NB4 (cell line): ENCODE measurements at regions not wholly inside any gene's neighbourhood (a gene's known extent, or its start where the extent isn't known, plus 50 kb on each side); places are given as distances from the start of the nearest gene placed in this dataset.

Source experiments
- DNase-seq: peaks from one replicate; pipeline ENCODE4 v3.0.0; 2010; ENCODE audit warnings: low read depth
- H3K4me3 ChIP-seq: one replicate; pipeline ENCODE4 v1.5.1; 2011; ENCODE audit warnings: mild to moderate bottlenecking, low read depth, low read length, moderate library complexity
- MAX ChIP-seq: IDR thresholded peaks from 2 replicates; pipeline ENCODE4 v1.6.1; 2011; ENCODE audit warnings: low read depth, low read length
- MYC ChIP-seq: IDR thresholded peaks from 2 replicates; pipeline ENCODE4 v1.6.1; 2011; ENCODE audit warnings: low read depth, low read length
- POLR2A ChIP-seq: IDR thresholded peaks from 2 replicates; pipeline ENCODE4 v1.6.1; 2011; ENCODE audit warnings: mild to moderate bottlenecking; ENCODE audit not compliant: insufficient read length; ENCODE audit errors: extremely low read depth
- TF ChIP-seq, protein P1 (sequence below): IDR thresholded peaks from one replicate; pipeline ENCODE4 v1.5.1; 2012; ENCODE audit warnings: low read depth, low read length

GRCh38 chr10:125333209-125333591 is 172.8 kb upstream of the CTBP2 start:
- TF ChIP-seq MAX (no peak), POLR2A (no peak), MYC (no peak)
- TF ChIP-seq, protein P1, sequence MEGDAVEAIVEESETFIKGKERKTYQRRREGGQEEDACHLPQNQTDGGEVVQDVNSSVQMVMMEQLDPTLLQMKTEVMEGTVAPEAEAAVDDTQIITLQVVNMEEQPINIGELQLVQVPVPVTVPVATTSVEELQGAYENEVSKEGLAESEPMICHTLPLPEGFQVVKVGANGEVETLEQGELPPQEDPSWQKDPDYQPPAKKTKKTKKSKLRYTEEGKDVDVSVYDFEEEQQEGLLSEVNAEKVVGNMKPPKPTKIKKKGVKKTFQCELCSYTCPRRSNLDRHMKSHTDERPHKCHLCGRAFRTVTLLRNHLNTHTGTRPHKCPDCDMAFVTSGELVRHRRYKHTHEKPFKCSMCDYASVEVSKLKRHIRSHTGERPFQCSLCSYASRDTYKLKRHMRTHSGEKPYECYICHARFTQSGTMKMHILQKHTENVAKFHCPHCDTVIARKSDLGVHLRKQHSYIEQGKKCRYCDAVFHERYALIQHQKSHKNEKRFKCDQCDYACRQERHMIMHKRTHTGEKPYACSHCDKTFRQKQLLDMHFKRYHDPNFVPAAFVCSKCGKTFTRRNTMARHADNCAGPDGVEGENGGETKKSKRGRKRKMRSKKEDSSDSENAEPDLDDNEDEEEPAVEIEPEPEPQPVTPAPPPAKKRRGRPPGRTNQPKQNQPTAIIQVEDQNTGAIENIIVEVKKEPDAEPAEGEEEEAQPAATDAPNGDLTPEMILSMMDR = no peak
- no peak for DNase-seq
- no peak overlapping the region for H3K4me3 ChIP-seq

DNA sequence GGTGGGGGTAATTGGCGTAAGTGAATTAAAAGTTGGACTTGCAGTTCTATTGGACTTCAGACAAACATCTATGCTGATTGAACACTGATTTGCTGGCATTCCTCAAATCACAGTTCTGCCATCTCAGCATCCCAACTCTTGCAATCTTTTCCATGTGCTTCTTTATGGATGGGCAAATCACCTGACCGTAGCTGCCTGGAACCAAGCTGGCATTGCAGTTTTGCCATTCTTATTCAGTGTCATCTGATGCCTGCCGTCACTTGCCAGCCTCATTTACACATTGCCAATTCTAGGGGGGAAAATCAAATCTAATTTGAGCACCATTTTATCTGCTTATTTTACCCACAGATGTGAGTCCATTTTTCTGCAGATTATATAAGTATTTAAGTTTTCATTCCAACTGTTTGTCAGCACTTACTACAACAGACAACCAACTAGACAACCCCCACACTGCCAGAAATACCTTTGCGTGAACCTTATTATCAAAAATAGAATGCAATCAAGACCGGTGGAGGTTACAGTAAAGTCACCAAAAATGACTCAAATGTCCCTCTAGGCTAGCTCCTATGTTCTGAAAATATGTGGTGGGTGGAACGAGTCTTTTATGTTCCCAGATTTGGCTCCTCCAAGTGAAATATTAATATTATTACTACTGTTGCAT is 172.3 kb upstream of the CTBP2 start:
- DNase-seq = no peak
- H3K4me3 ChIP-seq = no peak overlapping the region
- TF ChIP-seq MAX = no peak
- TF ChIP-seq MYC = no peak

- no peak for DNase-seq
- H3K4me3 ChIP-seq = no peak overlapping the region
- TF ChIP-seq POLR2A = no peak
- TF ChIP-seq MYC = no peak
- TF ChIP-seq, protein P1 = no peak
- no peak for TF ChIP-seq MAX
These were observed 170.7 kb upstream of the CTBP2 start for GRCh38 chr10:125331056-125331455.

- TF ChIP-seq POLR2A (no peak), MYC (no peak), MAX (no peak)
- TF ChIP-seq, protein P1 = no peak
- no peak overlapping the region for H3K4me3 ChIP-seq
- no peak for DNase-seq
These were observed 168.7 kb upstream of the CTBP2 start for GRCh38 chr10:125329056-125329455.

DNA sequence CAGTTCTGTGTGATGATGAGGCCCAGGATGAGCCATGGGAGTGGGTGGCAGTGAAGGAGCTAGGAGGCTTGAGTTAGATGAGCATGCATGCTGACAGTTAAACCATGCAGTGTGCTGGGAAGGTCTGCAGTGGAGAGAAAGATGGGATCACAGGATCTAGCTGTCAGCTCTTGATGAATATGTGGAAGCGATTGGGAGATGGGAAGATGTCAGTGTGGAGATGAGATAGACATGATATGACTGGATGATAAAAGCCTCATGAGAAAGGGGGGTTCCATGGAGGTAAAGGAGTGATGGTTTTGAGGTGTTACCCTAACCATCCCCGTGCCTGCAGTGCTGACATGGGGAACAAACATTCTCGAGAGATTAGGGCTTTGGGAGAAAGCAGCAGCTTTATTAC is 165.0 kb upstream of the CTBP2 start:
- TF ChIP-seq, protein P1 = no peak
- TF ChIP-seq MAX (no peak), POLR2A (no peak), MYC (no peak)
- no peak overlapping the region for H3K4me3 ChIP-seq
- DNase-seq = no peak

DNA sequence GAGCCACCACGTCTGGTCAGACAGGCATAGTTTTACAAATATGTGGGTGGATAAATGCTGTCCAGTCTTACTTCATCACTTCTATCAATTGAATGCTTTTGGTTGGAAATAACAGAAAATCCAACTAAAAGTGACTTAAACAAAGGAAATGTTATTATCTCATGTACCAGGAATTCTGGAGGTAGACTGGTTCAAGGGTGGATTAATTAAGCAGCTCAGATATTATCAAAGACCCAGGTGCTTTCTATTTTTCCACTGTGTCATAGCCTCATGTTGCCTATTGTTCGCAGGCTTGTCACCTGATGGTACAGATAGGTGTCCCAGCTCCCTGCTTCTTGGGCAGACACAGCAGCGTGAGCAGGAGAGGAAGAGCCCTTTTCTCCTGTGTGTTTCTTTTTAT is 156.1 kb upstream of the CTBP2 start:
- H3K4me3 ChIP-seq = no peak overlapping the region
- no peak for DNase-seq
- TF ChIP-seq, protein P1 = no peak
- TF ChIP-seq MYC = no peak
- no peak for TF ChIP-seq POLR2A
- no peak for TF ChIP-seq MAX
